Tibial nerve (tissue), 4 donors: ENCODE measurements at regions not wholly inside any gene's neighbourhood (a gene's known extent, or its start where the extent isn't known, plus 50 kb on each side); places are given as distances from the start of the nearest gene placed in this dataset.

Experiments
- EP300 ChIP-seq, 2 donors: sonication (generic); formaldehyde crosslinking; IDR thresholded peaks; one replicate each; pipeline ENCODE4 v1.6.1; 2017; ENCODE audit warnings: antibody characterized with exemption in 2 of 2, mild to moderate bottlenecking in 1 of 2
- TF ChIP-seq, protein P1 (sequence below), 5 experiments: fragments of 200-600 bp in 3 of 5; fragments of 450-650 bp in 2 of 5; sonication (generic) in 3 of 5; IDR thresholded peaks; one replicate each; pipeline ENCODE4 v1.5.1; 2016 to 2019; ENCODE audit warnings: antibody characterized with exemption in 5 of 5, mild to moderate bottlenecking in 3 of 5, moderate library complexity in 2 of 5

DNA sequence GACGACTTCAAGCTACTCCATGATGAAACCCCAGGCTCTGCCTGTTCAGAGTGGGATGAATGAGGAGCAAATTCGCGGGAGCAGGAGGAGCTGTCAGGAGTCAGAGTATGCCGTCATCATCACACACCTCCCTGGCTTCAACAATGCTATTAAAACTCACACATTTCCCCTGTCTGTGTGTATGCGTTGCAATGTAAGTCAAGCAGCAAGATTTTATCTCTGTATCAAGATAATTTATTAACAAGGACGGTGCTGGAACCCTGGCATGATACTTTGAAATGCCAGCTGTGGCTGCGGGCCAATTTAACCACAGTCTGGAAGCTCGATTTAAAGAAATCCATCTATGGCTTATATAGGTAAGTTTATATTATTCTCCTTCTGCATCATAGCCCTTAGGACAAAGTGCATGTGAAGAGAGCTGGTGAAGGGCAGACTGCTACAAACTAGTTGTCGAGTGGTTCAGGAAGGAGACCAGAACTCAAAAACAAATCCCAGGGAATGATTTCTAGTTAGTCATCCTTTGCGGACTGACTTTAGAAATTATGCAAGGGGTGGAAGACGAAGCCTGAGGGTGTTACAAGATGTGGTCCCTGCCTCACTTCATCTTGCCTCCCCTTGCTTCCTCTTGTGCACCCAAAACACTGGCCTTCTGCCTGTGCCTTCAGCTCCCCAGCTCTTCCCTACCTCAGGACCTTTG, 486.5 kb downstream of the COG6 start:
- no peak for TF ChIP-seq EP300 (IDR thresholded peaks at IDR 0.05)
- TF ChIP-seq, protein P1, sequence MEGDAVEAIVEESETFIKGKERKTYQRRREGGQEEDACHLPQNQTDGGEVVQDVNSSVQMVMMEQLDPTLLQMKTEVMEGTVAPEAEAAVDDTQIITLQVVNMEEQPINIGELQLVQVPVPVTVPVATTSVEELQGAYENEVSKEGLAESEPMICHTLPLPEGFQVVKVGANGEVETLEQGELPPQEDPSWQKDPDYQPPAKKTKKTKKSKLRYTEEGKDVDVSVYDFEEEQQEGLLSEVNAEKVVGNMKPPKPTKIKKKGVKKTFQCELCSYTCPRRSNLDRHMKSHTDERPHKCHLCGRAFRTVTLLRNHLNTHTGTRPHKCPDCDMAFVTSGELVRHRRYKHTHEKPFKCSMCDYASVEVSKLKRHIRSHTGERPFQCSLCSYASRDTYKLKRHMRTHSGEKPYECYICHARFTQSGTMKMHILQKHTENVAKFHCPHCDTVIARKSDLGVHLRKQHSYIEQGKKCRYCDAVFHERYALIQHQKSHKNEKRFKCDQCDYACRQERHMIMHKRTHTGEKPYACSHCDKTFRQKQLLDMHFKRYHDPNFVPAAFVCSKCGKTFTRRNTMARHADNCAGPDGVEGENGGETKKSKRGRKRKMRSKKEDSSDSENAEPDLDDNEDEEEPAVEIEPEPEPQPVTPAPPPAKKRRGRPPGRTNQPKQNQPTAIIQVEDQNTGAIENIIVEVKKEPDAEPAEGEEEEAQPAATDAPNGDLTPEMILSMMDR (IDR thresholded peaks at IDR 0.05) = no peak
